B cell (primary cell): ENCODE measurements at regions not wholly inside any gene's neighbourhood (a gene's known extent, or its start where the extent isn't known, plus 50 kb on each side); places are given as distances from the start of the nearest gene placed in this dataset.

Source experiments
- EZH2 ChIP-seq: IDR thresholded peaks from 2 replicates; pipeline ENCODE4 v1.6.1; 2012; ENCODE audit warnings: borderline replicate concordance, low read depth, mild to moderate bottlenecking, moderate library complexity, low read length; ENCODE audit not compliant: insufficient read depth, poor library complexity, severe bottlenecking
- TF ChIP-seq, protein P1 (sequence below): fragments of 200-600 bp; IDR thresholded peaks from one replicate; pipeline ENCODE4 v1.8.0; 2022; ENCODE audit warnings: antibody characterized with exemption, mild to moderate bottlenecking

GRCh38 chr12:46531804-46532203 lies 159.2 kb upstream of the SLC38A2 start:
- TF ChIP-seq, protein P1, sequence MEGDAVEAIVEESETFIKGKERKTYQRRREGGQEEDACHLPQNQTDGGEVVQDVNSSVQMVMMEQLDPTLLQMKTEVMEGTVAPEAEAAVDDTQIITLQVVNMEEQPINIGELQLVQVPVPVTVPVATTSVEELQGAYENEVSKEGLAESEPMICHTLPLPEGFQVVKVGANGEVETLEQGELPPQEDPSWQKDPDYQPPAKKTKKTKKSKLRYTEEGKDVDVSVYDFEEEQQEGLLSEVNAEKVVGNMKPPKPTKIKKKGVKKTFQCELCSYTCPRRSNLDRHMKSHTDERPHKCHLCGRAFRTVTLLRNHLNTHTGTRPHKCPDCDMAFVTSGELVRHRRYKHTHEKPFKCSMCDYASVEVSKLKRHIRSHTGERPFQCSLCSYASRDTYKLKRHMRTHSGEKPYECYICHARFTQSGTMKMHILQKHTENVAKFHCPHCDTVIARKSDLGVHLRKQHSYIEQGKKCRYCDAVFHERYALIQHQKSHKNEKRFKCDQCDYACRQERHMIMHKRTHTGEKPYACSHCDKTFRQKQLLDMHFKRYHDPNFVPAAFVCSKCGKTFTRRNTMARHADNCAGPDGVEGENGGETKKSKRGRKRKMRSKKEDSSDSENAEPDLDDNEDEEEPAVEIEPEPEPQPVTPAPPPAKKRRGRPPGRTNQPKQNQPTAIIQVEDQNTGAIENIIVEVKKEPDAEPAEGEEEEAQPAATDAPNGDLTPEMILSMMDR, result no peak
- TF ChIP-seq EZH2, result no peak
